Fibroblast of lung (primary cell): ENCODE measurements at regions not wholly inside any gene's neighbourhood (a gene's known extent, or its start where the extent isn't known, plus 50 kb on each side); places are given as distances from the start of the nearest gene placed in this dataset.
A peak's percentile ranks its signal among the peaks of the same experiment; 100 is the strongest.

ENCODE experiments used
- DNase-seq, 2 donors: peaks; one replicate each; pipeline versions ENCODE4 v3.0.0 to v3.0.0-alpha.2; 2010; ENCODE audit warnings: low read depth in 2 of 2
- H2AFZ ChIP-seq: 2 replicates; pipeline ENCODE4 v1.5.1; 2012; ENCODE audit warnings: low read length, control low read depth, inconsistent platforms
- H3K27ac ChIP-seq: 2 replicates; pipeline ENCODE4 v1.5.1; 2011; ENCODE audit warnings: low read length, control low read depth; ENCODE audit not compliant: insufficient read depth
- H3K27me3 ChIP-seq: 2 replicates; pipeline ENCODE4 v1.5.1; 2011; ENCODE audit warnings: mild to moderate bottlenecking, low read length; ENCODE audit not compliant: control insufficient read depth, insufficient read depth
- H3K36me3 ChIP-seq: 2 replicates; pipeline ENCODE4 v1.5.1; 2011; ENCODE audit warnings: low read length; ENCODE audit not compliant: control insufficient read depth, insufficient read depth
- H3K4me1 ChIP-seq: 2 replicates; pipeline ENCODE4 v1.5.1; 2011; ENCODE audit warnings: low read length; ENCODE audit not compliant: control insufficient read depth, insufficient read depth; ENCODE audit errors: extremely low read depth
- H3K4me2 ChIP-seq: 2 replicates; pipeline ENCODE4 v1.5.1; 2011; ENCODE audit warnings: low read length, control low read depth; ENCODE audit not compliant: insufficient read depth; ENCODE audit errors: extremely low read depth
- H3K4me3 ChIP-seq, 4 experiments: fragments of 200-600 bp in 1 of 4; sonication (generic) in 1 of 4; replicated peaks in 1 of 4; 2 replicates each; pipeline ENCODE4 v1.5.1; 2011 to 2016; ENCODE audit warnings: low read length in 4 of 4, low read depth in 3 of 4, mild to moderate bottlenecking in 3 of 4, control low read depth in 2 of 4, inconsistent platforms in 1 of 4, mixed read lengths in 1 of 4; ENCODE audit not compliant: insufficient read depth in 1 of 4; ENCODE audit errors: control extremely low read depth in 1 of 4
- H3K79me2 ChIP-seq: 2 replicates; pipeline ENCODE4 v1.5.1; 2012; ENCODE audit warnings: mild to moderate bottlenecking, low read length, inconsistent platforms; ENCODE audit not compliant: control insufficient read depth, insufficient read depth
- H3K9ac ChIP-seq: 2 replicates; pipeline ENCODE4 v1.5.1; 2011; ENCODE audit warnings: mild to moderate bottlenecking, low read length, control low read depth; ENCODE audit not compliant: insufficient read depth
- H3K9me3 ChIP-seq: 2 replicates; pipeline ENCODE4 v1.5.1; 2012; ENCODE audit warnings: low read depth, low read length; ENCODE audit not compliant: control insufficient read depth, insufficient read depth
- H4K20me1 ChIP-seq: 2 replicates; pipeline ENCODE4 v1.5.1; 2011; ENCODE audit warnings: low read length; ENCODE audit not compliant: control insufficient read depth, insufficient read depth; ENCODE audit errors: extremely low read depth
- EZH2 ChIP-seq: IDR thresholded peaks from 2 replicates; pipeline ENCODE4 v1.5.1; 2012; ENCODE audit warnings: low read length, control low read depth, mild to moderate bottlenecking; ENCODE audit errors: missing control alignments
- TF ChIP-seq, protein P1 (sequence below), 2 donors: IDR thresholded peaks in 1 of 2; conservative IDR thresholded peaks in 1 of 2; 1 replicate in 1 of 2; 2 replicates in 1 of 2; pipeline ENCODE4 v1.5.1; 2011 to 2012; ENCODE audit warnings: low read length in 2 of 2, control low read depth in 1 of 2, inconsistent platforms in 1 of 2, low read depth in 1 of 2, mild to moderate bottlenecking in 1 of 2

DNA sequence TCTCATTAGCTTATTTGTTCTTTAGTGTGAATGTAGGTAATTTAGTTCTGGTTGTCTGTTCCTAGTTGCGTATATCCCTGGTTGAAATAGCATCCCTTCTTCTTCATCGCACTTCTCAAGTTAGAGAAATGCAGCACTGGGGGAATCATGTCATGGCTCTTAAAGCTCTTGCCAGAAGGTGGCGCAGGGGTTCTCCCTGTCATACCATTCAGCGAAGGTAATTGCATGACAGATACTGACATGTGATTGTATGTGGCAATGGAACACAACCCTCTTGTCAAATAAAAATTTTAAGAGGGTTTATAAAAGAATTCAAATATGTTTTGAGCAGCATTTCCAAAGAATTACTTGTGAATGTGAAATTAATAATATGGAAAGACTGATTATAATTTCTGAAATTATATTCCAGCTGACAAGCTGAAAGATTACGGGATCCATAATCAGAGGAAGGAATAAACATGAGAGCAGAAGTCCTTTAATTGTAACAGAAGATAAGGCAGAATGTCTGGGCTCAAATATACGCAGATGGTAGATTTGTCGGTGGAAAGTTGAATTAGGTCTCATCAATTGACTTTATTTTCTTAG lies 411.7 kb downstream of the DSEL start:
- no peaks in the 10 kb centered on the region for H3K27me3 ChIP-seq
- no peak overlapping the region for H3K27ac ChIP-seq
- no peak overlapping the region for H3K4me2 ChIP-seq
- no peaks in the 10 kb centered on the region for H3K4me1 ChIP-seq
- no peak overlapping the region for H2AFZ ChIP-seq
- H3K9me3 ChIP-seq, result no peaks in the 10 kb centered on the region
- DNase-seq, result peak; percentile 66 to 80
- no peak for TF ChIP-seq EZH2
- TF ChIP-seq, protein P1, sequence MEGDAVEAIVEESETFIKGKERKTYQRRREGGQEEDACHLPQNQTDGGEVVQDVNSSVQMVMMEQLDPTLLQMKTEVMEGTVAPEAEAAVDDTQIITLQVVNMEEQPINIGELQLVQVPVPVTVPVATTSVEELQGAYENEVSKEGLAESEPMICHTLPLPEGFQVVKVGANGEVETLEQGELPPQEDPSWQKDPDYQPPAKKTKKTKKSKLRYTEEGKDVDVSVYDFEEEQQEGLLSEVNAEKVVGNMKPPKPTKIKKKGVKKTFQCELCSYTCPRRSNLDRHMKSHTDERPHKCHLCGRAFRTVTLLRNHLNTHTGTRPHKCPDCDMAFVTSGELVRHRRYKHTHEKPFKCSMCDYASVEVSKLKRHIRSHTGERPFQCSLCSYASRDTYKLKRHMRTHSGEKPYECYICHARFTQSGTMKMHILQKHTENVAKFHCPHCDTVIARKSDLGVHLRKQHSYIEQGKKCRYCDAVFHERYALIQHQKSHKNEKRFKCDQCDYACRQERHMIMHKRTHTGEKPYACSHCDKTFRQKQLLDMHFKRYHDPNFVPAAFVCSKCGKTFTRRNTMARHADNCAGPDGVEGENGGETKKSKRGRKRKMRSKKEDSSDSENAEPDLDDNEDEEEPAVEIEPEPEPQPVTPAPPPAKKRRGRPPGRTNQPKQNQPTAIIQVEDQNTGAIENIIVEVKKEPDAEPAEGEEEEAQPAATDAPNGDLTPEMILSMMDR (conservative IDR thresholded peaks at IDR 0.05 in 1 of 2, IDR thresholded peaks at IDR 0.05 in 1 of 2; ENCODE audit: low read depth in 1 of 2, low read length in 2 of 2), result peak; percentile 79 to 89
- no peak overlapping the region for H3K4me3 ChIP-seq
- H4K20me1 ChIP-seq, result no peaks in the 10 kb centered on the region
- H3K36me3 ChIP-seq, result no peaks in the 10 kb centered on the region
- no peak overlapping the region for H3K9ac ChIP-seq
- H3K79me2 ChIP-seq, result no peaks in the 10 kb centered on the region

DNA sequence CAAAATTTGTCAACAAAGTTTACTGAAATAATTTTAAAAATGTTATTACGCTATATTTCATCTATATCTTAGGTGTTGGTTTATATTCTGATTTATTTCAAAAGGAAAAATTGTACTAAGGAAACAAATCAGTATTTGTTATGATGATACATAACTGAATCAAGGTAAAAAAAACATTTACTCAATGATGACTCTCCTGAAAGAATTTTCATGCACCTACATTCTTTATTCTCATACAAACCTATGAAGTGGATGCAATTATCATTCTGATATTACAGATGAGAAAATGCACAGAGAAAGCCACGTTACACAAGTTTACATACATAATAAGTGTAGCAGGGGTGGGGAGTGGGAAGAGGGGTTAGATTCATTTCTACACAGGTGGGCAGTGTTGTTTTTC lies 422.4 kb downstream of the DSEL start:
- H3K27ac ChIP-seq, result no peak overlapping the region
- TF ChIP-seq EZH2, result no peak
- TF ChIP-seq, protein P1 (conservative IDR thresholded peaks at IDR 0.05 in 1 of 2, IDR thresholded peaks at IDR 0.05 in 1 of 2; ENCODE audit: low read depth in 1 of 2, low read length in 2 of 2), result no peak
- DNase-seq, result no peak
- no peak overlapping the region for H3K4me3 ChIP-seq
- H2AFZ ChIP-seq, result no peak overlapping the region
- no peak overlapping the region for H3K9ac ChIP-seq
- H3K79me2 ChIP-seq, result no peaks in the 10 kb centered on the region
- H3K4me1 ChIP-seq, result no peaks in the 10 kb centered on the region
- no peaks in the 10 kb centered on the region for H3K27me3 ChIP-seq
- no peak overlapping the region for H3K4me2 ChIP-seq
- no peaks in the 10 kb centered on the region for H3K36me3 ChIP-seq
- no peaks in the 10 kb centered on the region for H3K9me3 ChIP-seq
- no peaks in the 10 kb centered on the region for H4K20me1 ChIP-seq

GRCh38 chr18:67092141-67092540 lies 424.4 kb downstream of the DSEL start:
- Histone ChIP-seq H4K20me1 (no peaks in the 10 kb centered on the region), H3K36me3 (no peaks in the 10 kb centered on the region), H3K27ac (no peak overlapping the region), H3K9ac (no peak overlapping the region), H3K27me3 (no peaks in the 10 kb centered on the region), H3K9me3 (no peaks in the 10 kb centered on the region), H3K4me1 (no peaks in the 10 kb centered on the region), H3K4me3 (no peak overlapping the region), H3K79me2 (no peaks in the 10 kb centered on the region), H3K4me2 (no peak overlapping the region), H2AFZ (no peak overlapping the region)
- no peak for TF ChIP-seq EZH2
- TF ChIP-seq, protein P1 (conservative IDR thresholded peaks at IDR 0.05 in 1 of 2, IDR thresholded peaks at IDR 0.05 in 1 of 2; ENCODE audit: low read depth in 1 of 2, low read length in 2 of 2), result no peak
- no peak for DNase-seq
